RPMI7951 (cell line): ENCODE measurements at regions not wholly inside any gene's neighbourhood (a gene's known extent, or its start where the extent isn't known, plus 50 kb on each side); places are given as distances from the start of the nearest gene placed in this dataset.

Experiments
- DNase-seq: peaks from one replicate; pipeline ENCODE4 v3.0.0-alpha.2; 2012; ENCODE audit warnings: low read depth

DNA sequence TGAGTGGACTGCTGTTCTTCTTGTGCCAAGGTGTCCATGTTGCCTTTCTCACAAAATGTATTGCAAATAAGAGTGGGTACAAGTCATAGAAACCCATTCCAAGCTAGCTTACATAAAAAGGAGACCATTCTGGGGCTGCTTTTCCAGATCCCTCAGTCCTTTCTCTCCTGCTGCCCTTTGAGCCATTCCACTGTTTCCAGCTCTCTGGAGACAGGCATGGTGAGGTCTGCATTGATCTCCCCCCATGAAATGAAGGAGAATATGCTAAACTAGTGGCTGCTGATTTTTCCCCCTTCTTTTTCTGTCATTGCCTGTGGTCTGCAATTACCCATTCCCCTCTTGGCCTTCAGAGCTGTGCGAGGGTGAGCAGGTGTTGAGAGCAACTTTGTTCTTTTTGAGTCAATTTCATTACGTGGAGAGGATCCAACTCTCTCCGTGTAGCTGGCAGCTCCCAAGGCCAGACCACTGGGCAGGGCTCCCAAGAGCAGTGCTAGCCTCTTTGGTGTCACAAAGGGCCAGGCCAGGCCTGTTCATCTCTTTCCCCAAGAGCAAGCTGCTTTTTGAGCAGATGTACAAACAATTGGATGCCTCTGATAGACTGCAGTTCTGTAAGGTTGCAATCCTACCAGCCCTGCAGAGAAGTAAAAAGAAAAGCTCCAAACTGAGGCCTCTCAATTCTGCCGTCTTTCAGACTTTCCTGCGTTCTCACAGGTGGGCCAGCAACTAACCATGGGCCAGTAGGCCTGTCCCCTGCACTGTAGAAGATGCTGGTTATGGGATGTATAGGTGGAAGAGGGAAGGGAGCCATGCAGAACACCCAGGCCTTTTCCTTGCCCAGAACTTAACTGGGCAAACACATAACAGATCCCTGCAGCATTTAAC lies 96.1 kb upstream of the ARMC2 start:
- DNase-seq: no peak

DNA sequence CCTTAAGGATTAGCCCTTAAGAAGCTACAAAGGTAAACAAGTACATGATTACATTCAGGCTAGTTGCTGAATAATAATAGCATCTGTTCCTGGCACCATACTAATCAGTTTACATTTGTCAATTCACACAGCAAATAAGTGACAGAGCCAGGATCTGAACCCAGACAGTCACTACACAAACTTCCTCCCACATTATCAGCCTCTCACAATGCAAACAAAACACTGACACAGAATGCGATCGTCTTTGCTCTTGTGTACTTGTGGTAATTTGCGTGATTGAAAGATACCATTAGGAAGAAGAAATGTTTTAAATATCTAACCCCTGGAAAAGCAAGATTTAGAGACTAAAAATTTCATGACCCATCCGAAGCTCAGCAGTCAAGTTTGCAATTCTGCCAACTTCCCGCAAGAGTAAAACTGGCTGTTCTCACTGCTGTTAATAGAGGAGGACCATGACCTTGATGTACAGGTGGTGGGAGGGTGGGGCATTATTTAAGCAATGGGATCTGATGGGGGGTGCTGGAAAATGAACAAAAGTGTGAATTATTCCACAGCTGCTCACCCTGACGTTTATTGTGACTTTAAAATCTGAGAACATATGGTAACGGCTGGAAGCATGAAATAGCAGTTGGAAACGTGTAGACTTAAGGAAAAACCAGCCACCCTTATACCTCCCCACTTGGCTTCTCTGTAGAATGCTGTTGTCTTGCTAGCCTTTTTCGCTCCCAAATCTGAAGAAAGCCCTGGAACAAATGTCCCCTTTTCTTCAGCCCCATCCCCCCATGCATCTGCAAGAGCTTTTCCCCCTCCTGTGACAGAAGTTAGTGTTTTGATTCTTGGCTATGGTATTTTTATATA lies 95.3 kb upstream of the ARMC2 start:
- DNase-seq: no peak

DNA sequence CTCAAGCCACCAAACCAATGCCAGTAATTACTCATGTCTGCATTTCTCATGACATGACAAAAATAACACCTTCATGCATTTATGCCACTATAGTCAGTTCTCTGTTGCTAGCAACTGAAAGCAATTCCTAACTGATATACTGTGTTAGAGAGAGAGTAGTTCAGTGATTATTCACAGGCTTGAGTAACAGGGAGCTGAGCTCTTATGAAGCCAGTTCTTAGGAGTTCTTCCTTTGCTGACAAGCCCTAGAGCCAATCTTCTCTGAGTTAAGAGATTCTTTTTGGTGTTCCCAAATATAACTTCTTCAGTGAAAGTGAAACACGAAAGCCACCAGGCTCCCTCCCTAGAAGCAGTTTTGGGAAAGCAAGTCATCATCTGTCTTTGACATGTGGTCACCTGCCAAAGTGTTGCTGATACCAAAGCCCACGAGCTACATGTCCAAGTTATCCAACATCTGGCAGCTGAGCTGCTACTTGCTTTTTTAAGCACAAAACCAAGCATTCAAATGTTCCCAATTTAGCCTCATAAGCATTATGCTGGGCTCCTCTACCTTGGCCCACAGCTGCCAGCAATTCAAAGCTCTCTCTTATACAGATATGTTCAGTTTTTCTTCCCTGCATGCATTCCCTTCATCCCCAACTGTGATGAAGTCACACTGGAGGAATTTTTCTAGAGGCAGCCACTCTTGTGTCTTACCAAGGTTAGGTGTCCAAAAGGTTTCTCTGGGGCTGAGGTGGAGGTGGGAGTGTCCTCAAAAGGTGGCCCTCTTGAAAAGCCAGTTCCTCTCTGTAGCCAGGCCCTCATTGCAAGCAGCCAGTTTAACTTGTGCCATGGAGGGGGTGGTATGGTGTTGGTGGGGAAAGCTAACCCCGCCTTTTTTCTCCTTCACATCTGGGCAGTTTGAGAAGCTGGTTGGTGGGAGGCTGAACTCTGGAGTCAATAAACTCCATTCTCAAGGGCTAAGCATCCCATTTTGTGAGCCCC lies 92.7 kb upstream of the ARMC2 start:
- DNase-seq: peak; percentile 17

DNA sequence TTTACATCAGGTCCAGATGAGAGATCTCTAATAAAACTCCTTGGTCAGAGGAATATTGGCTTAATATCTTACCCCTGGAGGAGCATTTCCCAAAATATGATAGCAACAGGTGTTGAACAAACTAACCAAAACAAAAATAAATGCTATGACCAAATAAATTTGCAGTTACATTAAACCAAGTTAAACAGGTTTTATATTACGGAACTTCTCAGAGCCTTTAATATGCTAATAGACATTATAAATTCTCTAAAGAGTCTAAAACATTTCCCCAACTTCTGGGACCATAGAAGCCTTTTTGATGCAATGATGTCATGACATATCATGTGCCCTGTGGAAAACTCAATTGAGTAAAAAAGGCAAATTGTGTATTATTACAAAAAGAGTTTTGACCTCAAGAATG lies 90.9 kb upstream of the ARMC2 start:
- DNase-seq: no peak

DNA sequence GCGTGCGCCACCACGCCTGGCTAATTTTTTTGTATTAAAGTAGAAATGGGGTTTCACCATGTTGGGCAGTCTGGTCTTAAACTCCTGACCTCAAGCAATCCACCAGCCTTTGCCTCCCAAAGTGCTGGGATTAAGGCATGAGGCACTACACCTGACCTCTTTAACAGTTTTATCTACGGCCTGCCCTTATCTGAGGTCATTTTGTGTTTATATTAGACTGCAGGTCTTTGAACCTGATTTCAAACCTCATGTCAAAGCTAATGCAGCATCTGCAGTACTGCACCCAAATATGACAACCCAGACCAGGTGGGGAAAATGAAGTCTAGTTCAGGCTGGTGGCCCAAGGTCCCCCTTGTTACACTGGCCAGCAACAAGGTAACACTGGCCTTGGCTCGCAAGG lies 89.3 kb upstream of the ARMC2 start:
- DNase-seq: no peak

DNA sequence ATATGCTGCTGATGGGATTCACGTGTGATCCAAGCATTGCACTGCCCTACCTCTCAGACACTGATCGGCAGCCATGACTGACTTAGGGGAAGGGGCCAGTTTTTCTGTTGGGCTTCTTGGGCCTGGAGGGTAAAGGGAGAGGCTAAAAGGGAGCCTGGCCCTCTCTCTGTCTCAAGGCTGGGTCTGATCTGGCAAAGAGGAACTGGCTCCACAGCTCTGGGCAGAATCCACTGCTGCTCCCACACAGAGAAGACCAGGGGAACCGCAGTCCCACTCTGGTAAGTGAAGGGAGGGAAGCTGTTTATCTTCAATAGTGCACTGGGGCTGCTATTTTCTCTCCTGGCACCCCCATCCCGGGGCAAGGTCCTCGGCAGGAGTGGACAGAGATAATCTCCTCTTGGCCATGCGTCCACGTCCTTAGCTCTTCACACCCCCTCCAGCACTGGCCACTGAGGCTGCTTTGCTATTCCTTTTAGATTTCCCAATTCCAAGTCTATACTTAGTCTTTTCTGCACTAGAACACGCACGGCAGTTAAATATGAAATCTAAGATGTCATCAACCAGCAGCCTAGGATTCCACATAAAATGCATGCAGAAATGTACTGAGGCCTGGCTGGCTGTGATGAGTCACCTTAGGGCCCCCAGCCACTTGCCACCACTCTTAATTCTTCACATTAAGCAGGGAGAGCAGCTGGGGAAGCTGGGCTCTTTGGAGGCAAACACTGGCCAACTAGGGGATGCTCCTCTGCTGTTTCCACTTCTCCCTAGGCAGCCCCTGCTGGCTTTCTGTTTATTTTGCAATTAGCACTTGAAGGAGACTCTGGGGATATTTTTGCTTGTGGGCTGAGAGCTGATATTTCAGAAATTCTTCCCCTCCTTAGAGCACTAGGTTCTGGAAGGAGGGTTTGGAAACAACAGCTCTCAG lies 87.8 kb upstream of the ARMC2 start:
- peak; percentile 58 for DNase-seq

DNA sequence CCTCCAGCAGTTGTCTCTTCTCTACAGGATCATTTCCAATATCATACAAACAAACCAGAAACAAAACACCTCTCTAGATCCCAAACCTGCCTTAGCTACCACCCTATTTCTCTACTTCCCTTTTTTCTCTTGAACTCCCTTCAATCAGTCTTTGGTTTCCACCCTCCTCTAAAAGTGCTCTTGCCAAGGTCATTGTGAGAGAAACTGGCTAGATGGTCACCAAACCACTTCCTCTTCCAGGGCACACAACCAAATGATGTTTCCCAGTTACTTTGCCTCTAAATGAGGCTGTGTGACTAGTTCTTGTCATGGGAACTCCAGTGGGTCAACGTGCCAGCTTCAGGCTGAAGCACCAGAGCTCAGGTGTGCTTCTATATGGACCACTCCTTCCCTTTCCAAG lies 85.8 kb upstream of the ARMC2 start:
- no peak for DNase-seq

DNA sequence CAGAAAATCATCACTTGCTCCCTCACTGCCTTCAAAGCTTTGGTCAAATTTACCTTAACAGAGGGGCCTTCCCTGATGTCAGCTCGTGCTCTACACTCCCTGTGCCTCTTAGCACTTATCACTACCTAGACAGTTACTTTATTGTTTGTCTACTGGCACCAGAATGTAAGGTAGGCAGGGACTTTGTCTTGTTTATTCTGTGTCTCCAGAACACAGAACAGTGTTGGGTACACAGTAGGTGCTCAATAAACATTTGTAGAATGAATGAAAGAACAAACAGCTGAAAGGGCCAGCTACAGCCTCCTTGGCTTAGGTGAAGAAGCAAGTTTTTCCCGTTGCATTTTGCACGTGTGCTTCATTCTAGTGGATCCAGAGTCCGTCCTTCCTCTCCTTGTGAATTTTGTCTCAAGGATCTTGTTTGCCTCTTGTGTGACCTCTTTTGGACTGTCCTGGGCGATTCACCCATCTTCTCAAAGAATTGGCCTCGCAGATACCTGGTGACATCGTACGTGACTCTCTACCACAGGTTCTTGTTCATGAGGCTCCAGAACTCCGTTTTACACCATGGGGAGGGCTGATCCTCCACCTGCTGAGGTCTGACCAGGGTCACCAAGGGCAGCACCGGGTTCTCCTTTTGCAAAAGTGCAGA lies 84.2 kb upstream of the ARMC2 start:
- DNase-seq: no peak

DNA sequence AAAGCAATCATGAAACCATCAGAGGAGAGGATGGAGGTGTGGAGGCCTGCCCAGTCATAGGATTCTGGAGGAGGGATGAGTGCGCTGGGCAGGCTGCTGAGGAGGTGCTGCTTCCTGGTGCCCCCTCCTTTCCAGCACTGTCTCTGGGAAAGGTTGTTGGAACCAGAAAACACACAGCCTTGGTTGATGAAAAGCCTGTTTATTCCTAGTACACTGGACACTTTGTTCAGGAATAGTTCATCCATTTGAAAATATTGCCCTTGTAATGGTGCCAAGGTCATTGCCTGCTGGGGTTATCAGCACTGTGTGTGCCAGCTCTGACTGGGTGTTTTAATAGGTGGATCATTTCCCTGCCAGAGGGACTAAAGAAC lies 83.7 kb upstream of the ARMC2 start:
- peak; percentile 24 for DNase-seq

DNA sequence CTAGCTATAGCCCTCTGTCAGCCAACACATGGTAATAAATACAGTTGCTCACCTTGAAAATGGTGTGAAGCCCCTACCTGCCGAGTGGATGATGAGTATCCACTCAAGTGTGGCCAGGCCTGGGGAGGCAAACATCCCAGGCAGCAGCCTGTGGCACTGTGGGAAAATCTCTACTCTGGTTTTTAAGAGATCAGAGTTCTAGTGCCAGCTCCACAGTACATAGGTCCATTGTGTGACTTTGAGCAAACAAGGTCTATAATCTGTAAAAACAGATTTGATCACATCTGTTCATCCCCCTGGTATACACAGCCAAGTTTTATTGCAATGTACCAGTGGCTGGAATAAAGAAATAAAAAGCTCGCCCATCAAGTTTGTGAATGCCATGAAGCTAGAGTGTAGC lies 82.7 kb upstream of the ARMC2 start:
- no peak for DNase-seq

DNA sequence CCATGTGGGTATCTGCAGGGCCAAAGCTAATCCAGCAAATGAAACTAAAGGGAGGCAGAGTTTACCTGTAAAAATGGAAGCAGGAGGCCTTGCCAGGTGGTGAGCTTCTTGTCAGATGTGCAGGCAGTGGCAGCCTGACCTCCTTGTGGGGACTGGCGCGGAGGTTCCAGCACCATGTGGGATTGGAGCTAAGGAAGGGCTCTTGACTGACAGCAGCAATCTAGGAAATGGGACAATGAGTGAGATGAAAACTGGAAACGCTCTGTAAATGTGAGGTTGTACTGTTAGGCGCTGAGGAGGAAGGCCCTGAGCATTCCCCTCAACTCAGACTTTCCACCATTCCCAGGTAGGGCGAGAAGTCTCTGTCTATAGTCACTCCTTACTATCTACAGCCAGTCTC lies 81.8 kb upstream of the ARMC2 start:
- no peak for DNase-seq

DNA sequence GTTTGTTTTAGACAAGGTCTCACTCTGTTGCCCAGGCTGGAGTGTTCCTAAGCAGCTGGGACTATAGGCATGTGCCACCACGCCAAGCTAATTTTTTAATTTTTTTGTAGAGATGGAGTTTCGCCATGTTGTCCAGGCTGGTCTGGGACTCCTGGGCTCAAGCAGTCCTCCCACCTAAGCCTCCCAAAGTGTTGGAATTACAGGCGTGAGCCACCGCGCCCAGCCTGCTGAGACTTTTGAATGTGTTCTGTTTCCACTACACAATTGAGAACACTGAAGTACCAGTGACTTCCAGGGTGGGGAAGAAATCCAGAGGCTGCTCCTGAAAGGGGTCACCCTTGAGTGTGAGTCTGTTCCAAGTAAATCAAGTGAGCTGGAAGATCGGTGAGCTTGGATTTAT lies 81.3 kb upstream of the ARMC2 start:
- DNase-seq: no peak

DNA sequence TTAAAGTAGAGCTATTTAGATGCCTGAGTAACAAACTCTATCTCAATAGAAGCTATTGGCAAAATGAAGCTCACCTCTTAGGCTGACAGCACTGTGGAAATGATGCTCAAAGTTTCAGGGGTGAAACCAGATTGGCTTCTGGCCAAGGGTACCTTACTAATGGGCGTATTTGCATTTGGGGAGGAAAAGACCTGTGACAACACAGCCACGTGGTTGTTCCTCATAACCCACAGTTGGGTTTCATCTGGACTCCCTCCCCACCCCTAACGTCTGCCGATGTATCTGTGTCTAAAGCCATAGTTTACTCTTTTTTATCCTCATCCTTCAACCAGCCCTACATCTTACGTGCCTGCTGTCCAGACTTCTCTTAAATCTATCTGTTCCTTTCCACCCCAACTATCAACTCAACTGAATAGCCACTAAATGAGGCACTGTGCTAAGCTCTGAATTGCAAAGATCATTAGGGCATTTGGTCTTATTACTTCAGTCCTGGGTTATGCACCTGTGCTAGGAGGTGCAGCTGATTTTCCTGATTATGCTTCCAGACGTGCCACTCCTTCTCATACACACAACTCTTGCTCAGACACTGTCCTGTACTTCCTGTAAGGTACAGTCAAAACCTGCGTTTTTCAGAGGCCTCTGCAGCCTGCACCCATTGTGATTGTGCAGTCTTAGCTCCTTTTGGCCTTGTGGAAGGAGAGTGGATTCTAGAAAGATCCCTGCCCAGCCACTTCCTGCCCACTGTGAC lies 80.6 kb upstream of the ARMC2 start:
- DNase-seq: no peak

DNA sequence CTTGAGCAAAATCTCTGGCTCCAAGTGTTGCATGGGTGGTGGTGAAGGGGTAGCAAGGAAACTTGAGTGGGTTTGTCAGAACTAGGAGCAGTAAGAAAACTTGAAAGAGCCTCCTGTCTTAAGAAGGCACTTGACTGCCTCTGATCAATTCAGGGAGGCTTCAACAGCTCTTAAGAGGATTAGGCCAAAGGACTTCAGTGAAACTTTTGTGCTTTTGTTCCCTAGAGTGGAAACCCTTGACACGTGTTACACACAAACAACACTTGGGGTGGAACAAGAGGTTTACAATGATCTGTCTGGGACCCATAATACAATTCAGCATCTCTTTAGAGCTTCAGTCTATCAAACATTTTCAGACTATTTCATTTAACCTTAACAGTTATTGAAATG lies 80.1 kb upstream of the ARMC2 start:
- no peak for DNase-seq

DNA sequence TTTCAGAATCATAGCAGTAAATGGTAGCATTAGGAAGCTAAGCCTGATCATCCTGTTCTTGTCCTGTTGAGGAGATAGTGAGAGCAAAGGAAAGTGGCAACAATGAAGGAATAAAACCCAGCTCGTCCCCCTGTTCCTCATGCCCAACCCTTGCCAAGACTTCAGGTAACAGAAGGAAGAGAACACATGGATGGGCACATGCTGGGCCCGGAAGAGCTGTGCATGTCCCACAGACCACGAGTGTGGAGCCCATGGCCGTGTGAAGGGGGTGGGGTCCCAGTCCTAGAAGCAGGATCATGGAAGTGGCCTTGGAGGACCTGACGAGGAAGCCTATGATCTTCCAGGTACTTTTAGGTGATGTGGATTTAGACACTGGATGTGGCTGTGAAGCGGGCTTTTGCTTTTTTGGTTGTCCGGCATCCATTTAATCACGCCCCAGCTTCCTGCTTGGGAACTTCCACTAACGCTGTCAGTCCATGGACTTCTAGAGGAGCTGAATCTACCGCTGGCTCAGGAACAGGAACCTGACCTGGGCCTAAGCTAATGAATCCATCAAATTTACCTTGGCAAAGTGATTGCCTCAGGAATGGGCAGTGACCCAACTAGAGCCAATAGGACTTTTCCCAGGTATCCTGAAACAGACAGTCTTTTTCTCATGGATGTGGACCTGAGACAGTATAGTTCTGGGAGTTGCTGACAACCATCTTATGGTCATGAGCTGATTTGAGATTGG lies 79.3 kb upstream of the ARMC2 start:
- no peak for DNase-seq

DNA sequence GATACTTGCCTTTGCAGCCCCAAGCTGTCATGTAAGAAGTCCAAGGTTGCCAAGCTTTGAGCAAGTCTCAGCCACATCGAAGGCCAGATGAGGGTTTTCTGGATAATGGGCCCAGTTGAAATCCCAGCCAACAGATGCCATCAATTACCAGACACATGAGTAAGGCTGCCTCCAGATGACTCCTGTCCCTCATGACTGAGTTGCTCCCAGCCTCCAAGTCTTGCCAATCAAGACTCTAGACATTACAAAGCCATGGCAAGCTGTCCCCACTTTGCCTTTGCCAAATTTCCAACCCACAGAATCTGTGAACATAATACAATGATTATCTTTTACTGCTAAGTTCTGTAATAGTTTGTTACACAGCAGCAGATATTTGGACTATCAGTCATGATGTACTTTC lies 76.8 kb upstream of the ARMC2 start:
- peak; percentile 48 for DNase-seq

DNA sequence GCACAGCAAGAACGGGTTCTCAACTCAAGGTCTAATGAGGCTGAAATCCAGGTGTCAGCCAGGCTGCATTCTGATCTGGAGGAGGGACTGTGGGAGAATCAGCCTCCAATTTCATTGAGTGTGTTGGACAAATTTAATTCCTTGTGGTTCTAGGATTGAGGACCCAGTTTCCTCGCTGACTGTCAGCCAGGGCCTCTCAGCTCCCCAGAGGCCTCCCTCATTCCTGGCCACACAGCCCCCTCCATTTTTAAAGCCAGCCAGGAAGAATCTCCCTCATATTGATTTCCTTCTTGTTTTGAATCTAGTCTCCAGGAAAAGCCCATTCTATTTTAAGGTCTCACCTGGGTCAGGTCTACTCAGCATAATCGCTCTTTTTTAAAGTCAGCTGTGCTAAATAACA lies 73.7 kb upstream of the ARMC2 start:
- no peak for DNase-seq

DNA sequence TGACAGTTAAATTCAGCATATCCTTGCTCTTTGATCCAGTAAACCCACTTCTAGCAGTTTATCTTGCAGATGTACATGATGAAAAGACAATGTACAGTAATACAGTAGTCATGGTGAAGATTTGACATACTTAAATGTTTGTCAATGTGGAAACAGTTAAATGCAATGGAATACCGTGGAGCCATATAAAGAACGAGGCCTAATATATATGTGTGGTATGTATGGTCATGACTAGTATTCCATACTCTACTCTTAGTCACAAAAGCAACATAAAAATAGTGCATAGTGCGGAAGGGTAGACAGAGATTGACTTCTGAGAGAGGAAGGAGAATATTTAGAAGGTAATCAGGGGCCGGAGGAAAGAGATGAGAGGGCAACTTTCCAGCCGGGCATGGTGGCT lies 70.7 kb upstream of the ARMC2 start:
- no peak for DNase-seq
